DOHH2 (cell line): ENCODE measurements at regions not wholly inside any gene's neighbourhood (a gene's known extent, or its start where the extent isn't known, plus 50 kb on each side); places are given as distances from the start of the nearest gene placed in this dataset.

Source experiments
- H3F3A ChIP-seq: fragments of 200-600 bp; sonication (generic), shearing (Covaris generic); 2 replicates; pipeline ENCODE4 v1.6.0; 2016; ENCODE audit warnings: antibody characterized with exemption, mild to moderate bottlenecking; ENCODE audit not compliant: control insufficient read depth, insufficient read depth
- H3K27ac ChIP-seq: fragments of 200-600 bp; sonication (generic); 2 replicates; pipeline ENCODE4 v1.5.1; 2014; ENCODE audit warnings: low read depth, mild to moderate bottlenecking, low read length, moderate library complexity
- H3K27me3 ChIP-seq: fragments of 200-600 bp; sonication (generic); 2 replicates; pipeline ENCODE4 v1.6.1; 2014; ENCODE audit warnings: mild to moderate bottlenecking, low read length, mixed read lengths; ENCODE audit not compliant: control insufficient read depth
- H3K36me3 ChIP-seq: fragments of 200-600 bp; sonication (generic); 2 replicates; pipeline ENCODE4 v1.6.1; 2014; ENCODE audit warnings: mild to moderate bottlenecking, low read length, moderate library complexity, mixed read lengths; ENCODE audit not compliant: control insufficient read depth
- H3K4me1 ChIP-seq: fragments of 200-600 bp; sonication (generic); 2 replicates; pipeline ENCODE4 v1.6.1; 2014; ENCODE audit warnings: mild to moderate bottlenecking, low read length, mixed read lengths; ENCODE audit not compliant: control insufficient read depth
- H3K4me2 ChIP-seq: fragments of 200-600 bp; sonication (generic); 2 replicates; pipeline ENCODE4 v1.6.0; 2014; ENCODE audit warnings: mild to moderate bottlenecking, low read length, moderate library complexity
- H3K4me3 ChIP-seq: fragments of 200-600 bp; sonication (generic); 2 replicates; pipeline ENCODE4 v1.5.1; 2014; ENCODE audit warnings: mild to moderate bottlenecking, low read length, mixed read lengths
- H3K79me2 ChIP-seq: fragments of 200-600 bp; sonication (generic); 2 replicates; pipeline ENCODE4 v1.6.1; 2014; ENCODE audit warnings: mild to moderate bottlenecking, low read length, mixed read lengths; ENCODE audit not compliant: control insufficient read depth
- H3K9me2 ChIP-seq: fragments of 200-600 bp; sonication (generic); replicated peaks from 2 replicates; pipeline ENCODE4 v1.6.1; 2014; ENCODE audit warnings: mild to moderate bottlenecking, low read length, mixed read lengths; ENCODE audit not compliant: control insufficient read depth
- H3K9me3 ChIP-seq: fragments of 200-600 bp; sonication (generic); 2 replicates; pipeline ENCODE4 v1.6.1; 2014; ENCODE audit warnings: antibody characterized with exemption, low read length, mixed read lengths; ENCODE audit not compliant: control insufficient read depth, insufficient read depth
- H4K20me1 ChIP-seq: fragments of 200-600 bp; sonication (generic); 2 replicates; pipeline ENCODE4 v1.6.0; 2014; ENCODE audit warnings: low read depth, mild to moderate bottlenecking, antibody characterized with exemption, low read length, moderate library complexity; ENCODE audit not compliant: control insufficient read depth, insufficient read depth
- CTCF ChIP-seq: fragments of 200-600 bp; sonication (generic); IDR thresholded peaks from one replicate; pipeline ENCODE4 v1.5.1; 2014; ENCODE audit warnings: antibody characterized with exemption, mild to moderate bottlenecking, low read depth, low read length; ENCODE audit not compliant: poor library complexity, severe bottlenecking
- EZH2phosphoT487 ChIP-seq: fragments of 200-600 bp; sonication (generic); IDR thresholded peaks from 2 replicates; pipeline ENCODE4 v1.6.1; 2017; ENCODE audit warnings: borderline replicate concordance, mild to moderate bottlenecking, antibody characterized with exemption, low read length, moderate library complexity, mixed read lengths

- H3K36me3 ChIP-seq, result no peaks in the 10 kb centered on the region
- H3K27ac ChIP-seq, result no peak overlapping the region
- H3K9me3 ChIP-seq, result no peaks in the 10 kb centered on the region
- no peak overlapping the region for H3K4me3 ChIP-seq
- H3K27me3 ChIP-seq, result no peaks in the 10 kb centered on the region
- no peak overlapping the region for H3K4me2 ChIP-seq
- H3F3A ChIP-seq, result no peaks in the 10 kb centered on the region
- no peaks in the 10 kb centered on the region for H3K4me1 ChIP-seq
- no peaks in the 10 kb centered on the region for H4K20me1 ChIP-seq
- no peaks in the 10 kb centered on the region for H3K79me2 ChIP-seq
- no peaks in the 10 kb centered on the region for H3K9me2 ChIP-seq
- TF ChIP-seq EZH2phosphoT487, result no peak
- TF ChIP-seq CTCF, result no peak
Observed at GRCh38 chr18:24825397-24825796, 365.0 kb downstream of the HRH4 start.

- Histone ChIP-seq H3K27ac (no peak overlapping the region), H3K36me3 (no peaks in the 10 kb centered on the region), H3K4me1 (no peaks in the 10 kb centered on the region), H3F3A (no peaks in the 10 kb centered on the region), H3K4me3 (no peak overlapping the region), H3K79me2 (no peaks in the 10 kb centered on the region), H3K27me3 (no peaks in the 10 kb centered on the region), H3K9me3 (no peaks in the 10 kb centered on the region), H3K4me2 (no peak overlapping the region), H4K20me1 (no peaks in the 10 kb centered on the region), H3K9me2 (no peaks in the 10 kb centered on the region)
- no peak for TF ChIP-seq EZH2phosphoT487
- TF ChIP-seq CTCF, result no peak
Observed at GRCh38 chr18:24826605-24827004, 366.2 kb downstream of the HRH4 start.

GRCh38 chr18:24827501-24827900, 367.1 kb downstream of the HRH4 start:
- H3F3A ChIP-seq, result no peaks in the 10 kb centered on the region
- no peaks in the 10 kb centered on the region for H3K9me3 ChIP-seq
- H3K9me2 ChIP-seq, result no peaks in the 10 kb centered on the region
- H3K36me3 ChIP-seq, result no peaks in the 10 kb centered on the region
- no peaks in the 10 kb centered on the region for H3K27me3 ChIP-seq
- no peak for TF ChIP-seq EZH2phosphoT487
- TF ChIP-seq CTCF, result no peak
- no peaks in the 10 kb centered on the region for H4K20me1 ChIP-seq
- H3K4me1 ChIP-seq, result no peaks in the 10 kb centered on the region
- no peak overlapping the region for H3K4me2 ChIP-seq
- no peak overlapping the region for H3K27ac ChIP-seq
- H3K4me3 ChIP-seq, result no peak overlapping the region
- H3K79me2 ChIP-seq, result no peaks in the 10 kb centered on the region

GRCh38 chr18:24831081-24831480, 370.6 kb downstream of the HRH4 start:
- Histone ChIP-seq H3K79me2 (no peaks in the 10 kb centered on the region), H3K4me1 (no peaks in the 10 kb centered on the region), H3F3A (no peaks in the 10 kb centered on the region), H3K27ac (no peak overlapping the region), H3K4me2 (no peak overlapping the region), H3K9me3 (no peaks in the 10 kb centered on the region), H3K27me3 (no peaks in the 10 kb centered on the region), H4K20me1 (no peaks in the 10 kb centered on the region), H3K36me3 (no peaks in the 10 kb centered on the region), H3K4me3 (no peak overlapping the region), H3K9me2 (no peaks in the 10 kb centered on the region)
- no peak for TF ChIP-seq EZH2phosphoT487
- no peak for TF ChIP-seq CTCF
